ENCODE measurements at regions not wholly inside any gene's neighbourhood (a gene's known extent, or its start where the extent isn't known, plus 50 kb on each side); places are given as distances from the start of the nearest gene placed in this dataset.
"Not testable (repeated sequence)": the region's sequence is repeated elsewhere in the genome, so short reads cannot be mapped to it uniquely, and the experiment has no call there.

- WGBS (ENCODE audit: insufficient coverage), result no CpG with 5 or more reads among the region's 4 CpGs
- intact Hi-C loops (cut with micrococcal nuclease), result no loop called here
Observed at GRCh38 chr10:33858326-33858725, 523.9 kb upstream of the NRP1 start.

GRCh38 chr10:33853221-33853620 lies 518.8 kb upstream of the NRP1 start:
- DNase-seq; H3K79me2 ChIP-seq (ENCODE audit: insufficient read depth, low read length); H3K27ac Mint-ChIP-seq; H3K4me1 Mint-ChIP-seq; H3K27me3 Mint-ChIP-seq (ENCODE audit: low read depth in 3 of 3); H3K36me3 ChIP-seq (replicated peaks in 1 of 2; ENCODE audit: control insufficient read depth in 1 of 2, insufficient read depth in 2 of 2, low read length in 2 of 2); H3K9me3 ChIP-seq (replicated peaks in 1 of 2; ENCODE audit: control insufficient read depth in 1 of 2, insufficient read depth in 1 of 2, low read length in 2 of 2); intact Hi-C loops (cut with micrococcal nuclease); H3K4me1 ChIP-seq (ENCODE audit: control insufficient read depth in 1 of 2, insufficient read depth in 2 of 2, low read length in 2 of 2); H3K4me3 ChIP-seq (replicated peaks in 1 of 3; ENCODE audit: low read depth in 2 of 3, low read length in 3 of 3); H3K36me3 Mint-ChIP-seq; H2AFZ ChIP-seq (ENCODE audit: insufficient read depth, low read depth, low read length, poor library complexity, severe bottlenecking); H3K9ac ChIP-seq (ENCODE audit: insufficient read depth, low read length, poor library complexity, severe bottlenecking); H3K4me3 Mint-ChIP-seq; H3K27me3 ChIP-seq (ENCODE audit: control insufficient read depth in 2 of 2, insufficient read depth in 2 of 2, low read length in 2 of 2); H3K4me2 ChIP-seq (replicated peaks; ENCODE audit: extremely low read depth, low read length, poor library complexity, severe bottlenecking); H3K27ac ChIP-seq (ENCODE audit: low read depth in 1 of 2, low read length in 2 of 2); H4K20me1 ChIP-seq (ENCODE audit: insufficient read depth, low read length): not testable (repeated sequence)
- peaks cover 3 to 19% (median 13%) of the 10 kb centered on the region in 7 donors for H3K9me3 Mint-ChIP-seq
- 92% methylated on average over 7 of the region's 7 CpGs for WGBS (ENCODE audit: insufficient coverage)

More at GRCh38 chr10:33858326-33858725, 523.9 kb upstream of the NRP1 start:
- Histone ChIP-seq H3K4me1 (ENCODE audit: control insufficient read depth in 1 of 2, insufficient read depth in 2 of 2, low read length in 2 of 2) (peaks cover 14 to 25% of the 10 kb centered on the region in 2 donors), H2AFZ (ENCODE audit: insufficient read depth, low read depth, low read length, poor library complexity, severe bottlenecking) (no peak overlapping the region), H3K27ac (ENCODE audit: low read depth in 1 of 2, low read length in 2 of 2) (no peak overlapping the region), H3K4me3 (replicated peaks in 1 of 3; ENCODE audit: low read depth in 2 of 3, low read length in 3 of 3) (no peak overlapping the region), H3K4me2 (replicated peaks; ENCODE audit: extremely low read depth, low read length, poor library complexity, severe bottlenecking) (no peak overlapping the region), H3K36me3 (replicated peaks in 1 of 2; ENCODE audit: control insufficient read depth in 1 of 2, insufficient read depth in 2 of 2, low read length in 2 of 2) (no peaks in the 10 kb centered on the region), H3K9me3 (replicated peaks in 1 of 2; ENCODE audit: control insufficient read depth in 1 of 2, insufficient read depth in 1 of 2, low read length in 2 of 2) (peaks cover 0 to 3% of the 10 kb centered on the region in 2 donors), H4K20me1 (ENCODE audit: insufficient read depth, low read length) (no peaks in the 10 kb centered on the region), H3K27me3 (ENCODE audit: control insufficient read depth in 2 of 2, insufficient read depth in 2 of 2, low read length in 2 of 2) (no peaks in the 10 kb centered on the region), H3K79me2 (ENCODE audit: insufficient read depth, low read length) (no peaks in the 10 kb centered on the region), H3K9ac (ENCODE audit: insufficient read depth, low read length, poor library complexity, severe bottlenecking) (no peak overlapping the region)
- H3K4me3 Mint-ChIP-seq, result no peak overlapping the region
- peaks cover 14% of the 10 kb centered on the region for H3K4me1 Mint-ChIP-seq
- DNase-seq, result no peak
- no peak overlapping the region for H3K27ac Mint-ChIP-seq
- peaks cover 2 to 10% (median 3%) of the 10 kb centered on the region in 3 donors for H3K27me3 Mint-ChIP-seq (ENCODE audit: low read depth in 3 of 3)
- H3K36me3 Mint-ChIP-seq, result no peaks in the 10 kb centered on the region
- H3K9me3 Mint-ChIP-seq, result peaks cover 0 to 8% (median 2%) of the 10 kb centered on the region in 7 donors
- no peak for TF ChIP-seq CTCF (IDR thresholded peaks at IDR 0.05)

Data from CD14-positive monocyte (primary cell).